HepG2 (cell line): ENCODE measurements at regions not wholly inside any gene's neighbourhood (a gene's known extent, or its start where the extent isn't known, plus 50 kb on each side); places are given as distances from the start of the nearest gene placed in this dataset.

Experiments used
- ATAC-seq: fragments of 200-7000 bp; cut with Tn5 transposase; 3 replicates; pipeline ENCODE4 v1.9.1; 2020; ENCODE audit warnings: mild to moderate bottlenecking, moderate library complexity
- BruUV-seq: library from RNA; stranded (reverse); fragments of 400-500 nt; replicated peaks from 2 replicates; lab custom pipeline; 2021; lab: Mats Ljungman, UMichigan
- CTCF ChIA-PET: fragments of 300-600 bp; formaldehyde crosslinking; extraction: SDS; loops from one replicate; lab custom pipeline; 2021; ENCODE audit warnings: low total read pairs, inconsistent platforms, low intra/inter-chr PET ratio; lab: Yijun Ruan, JAX
- POLR2A ChIA-PET: fragments of 350-600 bp; sonication (Branson Sonifier 250); formaldehyde crosslinking; loops from one replicate; lab custom pipeline; 2020; ENCODE audit warnings: antibody characterized with exemption, inconsistent platforms; lab: Yijun Ruan, JAX
- DNase-seq: peaks from one replicate; pipeline ENCODE4 v3.0.0-alpha.2; 2015; ENCODE audit warnings: low spot score
- FAIRE-seq: peaks from 3 replicates; lab custom pipeline; 2011; peaks lifted over from hg19 to GRCh38; lab: Jason Lieb, UNC
- H2AFZ ChIP-seq: one replicate; pipeline ENCODE4 v1.6.1; 2011; ENCODE audit warnings: low read length, inconsistent platforms
- H3K27ac ChIP-seq: fragments of 300-600 bp; 3 replicates; pipeline ENCODE4 v1.8.0; 2011; ENCODE audit warnings: mixed run types, mild to moderate bottlenecking, mixed read lengths, low read length, inconsistent platforms; ENCODE audit not compliant: insufficient read depth; ENCODE audit errors: extremely low read length
- H3K27me3 ChIP-seq, 2 experiments: fragments of 200-600 bp in 1 of 2; 2 replicates in 1 of 2; 3 replicates in 1 of 2; pipeline versions ENCODE4 v1.6.0 to v1.8.0; 2011; ENCODE audit warnings: low read length in 2 of 2, mild to moderate bottlenecking in 2 of 2, moderate library complexity in 2 of 2, inconsistent platforms in 1 of 2; ENCODE audit not compliant: insufficient read depth in 2 of 2, control insufficient read depth in 1 of 2
- H3K36me3 ChIP-seq, 2 experiments: fragments of 200-600 bp in 1 of 2; replicated peaks in 1 of 2; 2 replicates in 1 of 2; 3 replicates in 1 of 2; pipeline versions ENCODE4 v1.5.1 to v1.8.0; 2011; ENCODE audit warnings: low read length in 2 of 2, inconsistent platforms in 1 of 2; ENCODE audit not compliant: insufficient read depth in 2 of 2, control insufficient read depth in 1 of 2
- H3K4me1 ChIP-seq: 2 replicates; pipeline ENCODE4 v1.5.1; 2012; ENCODE audit warnings: low read length, inconsistent platforms; ENCODE audit not compliant: insufficient read depth
- H3K4me2 ChIP-seq: 2 replicates; pipeline ENCODE4 v1.6.0; 2011; ENCODE audit warnings: low read depth, low read length, inconsistent platforms
- H3K4me3 ChIP-seq, 3 experiments: fragments of 200-600 bp in 1 of 3; sonication (generic), shearing (Covaris generic) in 1 of 3; replicated peaks in 1 of 3; 2 replicates each; pipeline ENCODE4 v1.5.1; 2011 to 2016; ENCODE audit warnings: low read length in 3 of 3, inconsistent platforms in 2 of 3, low read depth in 2 of 3, mild to moderate bottlenecking in 2 of 3, control low read depth in 1 of 3, mixed read lengths in 1 of 3; ENCODE audit not compliant: insufficient read depth in 1 of 3
- H3K79me2 ChIP-seq: one replicate; pipeline ENCODE4 v1.6.1; 2011; ENCODE audit warnings: low read length, inconsistent platforms; ENCODE audit not compliant: insufficient read depth
- H3K9ac ChIP-seq: 2 replicates; pipeline ENCODE4 v1.6.0; 2011; ENCODE audit warnings: mild to moderate bottlenecking, low read depth, low read length, inconsistent platforms; ENCODE audit not compliant: insufficient read depth
- H3K9me3 ChIP-seq: 2 replicates; pipeline ENCODE4 v1.5.1; 2012; ENCODE audit warnings: mild to moderate bottlenecking, low read length
- H4K20me1 ChIP-seq: 2 replicates; pipeline ENCODE4 v1.6.0; 2011; ENCODE audit warnings: inconsistent platforms, mild to moderate bottlenecking, low read length, moderate library complexity; ENCODE audit not compliant: insufficient read depth
- HMGXB4 ChIP-seq, 2 experiments: sonication (generic) in 1 of 2; formaldehyde crosslinking in 1 of 2; IDR thresholded peaks; 2 replicates each; pipeline versions ENCODE4 v1.4.0 to v1.6.1; 2018 to 2020; ENCODE audit warnings: missing genetic modification reagents in 2 of 2, borderline replicate concordance in 1 of 2, low read depth in 1 of 2, mild to moderate bottlenecking in 1 of 2, missing biosample characterization in 1 of 2
- KIAA2018 ChIP-seq: sonication (generic); formaldehyde crosslinking; IDR thresholded peaks from 2 replicates; pipeline ENCODE4 v1.5.0; 2020; ENCODE audit warnings: mild to moderate bottlenecking, missing genetic modification reagents, borderline replicate concordance
- PAF1 ChIP-seq: IDR thresholded peaks from 2 replicates; pipeline ENCODE4 v1.6.1; 2016; ENCODE audit warnings: missing genetic modification reagents, missing compliant biosample characterization
- PRDM15 ChIP-seq: sonication (generic); formaldehyde crosslinking; IDR thresholded peaks from 2 replicates; pipeline ENCODE4 v1.4.0; 2020; ENCODE audit warnings: missing genetic modification reagents
- ZNF34 ChIP-seq: sonication (generic); formaldehyde crosslinking; IDR thresholded peaks from 2 replicates; pipeline ENCODE4 v1.4.0; 2020; ENCODE audit warnings: mild to moderate bottlenecking, missing genetic modification reagents, borderline replicate concordance
- ZNF512B ChIP-seq: sonication (generic); formaldehyde crosslinking; IDR thresholded peaks from 2 replicates; pipeline ENCODE4 v1.5.1; 2020; ENCODE audit warnings: missing genetic modification reagents, mild to moderate bottlenecking, borderline replicate concordance
- WGBS: methylation state at CpG from one replicate; pipeline ENCODE4 v1.1.6; 2017; ENCODE audit warnings: low lambda C conversion rate; 5-methylcytosine and 5-hydroxymethylcytosine counted together
- in situ Hi-C: cut with HindIII; loops from 2 replicates; pipeline ENCODE4 v1.10.0; 2017; ENCODE audit warnings: low pct_unique_long_range_greater_than_20kb; ENCODE audit not compliant: extremely low pct_ligation_motif_present
- intact Hi-C: fragments of 100-400 bp; cut with micrococcal nuclease; formaldehyde crosslinking; loops from one replicate; pipeline ENCODE4 v1.10.0; 2022; ENCODE audit not compliant: unreplicated experiment

GRCh38 chr1:232456714-232457113 lies 173.2 kb downstream of the SIPA1L2 start:
- intact Hi-C loops = no loop called here
- ChIA-PET CTCF (no interaction called here), POLR2A (no interaction called here)
- Histone ChIP-seq H3K27ac (no peak overlapping the region), H3K9me3 (no peaks in the 10 kb centered on the region), H3K36me3 (no peaks in the 10 kb centered on the region), H3K9ac (no peak overlapping the region), H3K4me3 (no peak overlapping the region), H2AFZ (no peak overlapping the region), H3K79me2 (no peaks in the 10 kb centered on the region), H3K4me1 (no peaks in the 10 kb centered on the region), H4K20me1 (no peaks in the 10 kb centered on the region), H3K27me3 (peaks cover 0 to under 1% of the 10 kb centered on the region in 2 experiments; a peak in 1 of 5 replicates), H3K4me2 (no peak overlapping the region)
- in situ Hi-C loops = no loop called here
- FAIRE-seq (no peak), ATAC-seq (no peak), DNase-seq (no peak)
- WGBS = 0% methylated on average over 2 of the region's 2 CpGs
- no TSS peak for BruUV-seq
- TF ChIP-seq ZNF34 (CRISPR knock-in tag) (no peak), ZNF512B (CRISPR knock-in tag) (no peak), PAF1 (no peak), KIAA2018 (CRISPR knock-in tag) (no peak), HMGXB4 (CRISPR knock-in tag; IDR thresholded peaks at IDR 0.05; ENCODE audit: borderline replicate concordance in 1 of 2, low read depth in 1 of 2) (no peak), PRDM15 (no peak)
